ENCODE measurements at regions not wholly inside any gene's neighbourhood (a gene's known extent, or its start where the extent isn't known, plus 50 kb on each side); places are given as distances from the start of the nearest gene placed in this dataset.

GRCh38 chr17:77496831-77497577 lies 356.2 kb downstream of the SEC14L1 start:
- Histone ChIP-seq H3K4me2 (ENCODE audit: insufficient read depth in 1 of 2, low read depth in 2 of 2, low read length in 2 of 2) (no peak overlapping the region), H3K4ac (replicated peaks; ENCODE audit: insufficient read length, low read depth, low read length) (no peak overlapping the region), H2AK5ac (ENCODE audit: low read depth, low read length) (no peak overlapping the region), H4K20me1 (replicated peaks in 1 of 2; ENCODE audit: control insufficient read depth in 1 of 2, insufficient read depth in 2 of 2, low read length in 2 of 2) (peaks cover 2 to 7% of the 10 kb centered on the region in 2 experiments), H2BK12ac (ENCODE audit: low read depth, low read length) (no peak overlapping the region), H3K14ac (ENCODE audit: insufficient read length) (no peak overlapping the region), H2BK5ac (ENCODE audit: low read depth, low read length) (no peak overlapping the region), H3K9ac (replicated peaks in 1 of 4; ENCODE audit: extremely low read depth in 1 of 4, low read depth in 3 of 4, low read length in 3 of 4) (no peak overlapping the region), H3K36me3 (ENCODE audit: control insufficient read depth in 2 of 4, insufficient read depth in 4 of 4, low read length in 3 of 4) (peaks cover 2 to 27% (median 21%) of the 10 kb centered on the region in 4 experiments; a peak in 6 of 8 replicates), H4K91ac (replicated peaks; ENCODE audit: insufficient read length, low read length) (no peak overlapping the region), H3K9me3 (ENCODE audit: insufficient read depth in 2 of 2, low read depth in 1 of 2, low read length in 1 of 2) (no peaks in the 10 kb centered on the region), H3K23me2 (ENCODE audit: low read depth, low read length) (no peaks in the 10 kb centered on the region), H2BK20ac (ENCODE audit: low read length) (no peak overlapping the region), H3K4me3 (ENCODE audit: extremely low read depth in 1 of 4, insufficient read depth in 2 of 4, low read depth in 3 of 4, low read length in 4 of 4) (no peak overlapping the region), H2BK15ac (ENCODE audit: low read length) (no peak overlapping the region), H2AFZ (ENCODE audit: low read length) (no peak overlapping the region), H4K5ac (ENCODE audit: insufficient read length, low read depth, low read length) (no peak overlapping the region), H2BK120ac (replicated peaks; ENCODE audit: low read depth, low read length) (no peak overlapping the region), H3K27me3 (replicated peaks in 1 of 4; ENCODE audit: control insufficient read depth in 3 of 4, extremely low read depth in 1 of 4, insufficient read depth in 3 of 4, low read length in 3 of 4) (no peaks in the 10 kb centered on the region), H4K8ac (ENCODE audit: extremely low read depth, insufficient read depth, low read length) (peak overlapping the region; percentile 29), H3K23ac (ENCODE audit: insufficient read length) (no peak overlapping the region), H3K56ac (replicated peaks; ENCODE audit: insufficient read length, low read depth, low read length) (no peak overlapping the region), H3K18ac (ENCODE audit: extremely low read depth, low read length) (no peak overlapping the region), H3K79me1 (ENCODE audit: low read depth, low read length) (peaks cover 4% of the 10 kb centered on the region; the same call in 1 of the 2 replicates), H3K27ac (ENCODE audit: low read depth, low read length) (0 out of 2 replicates have a peak overlapping the region, but pooled peaks have one; percentile 6), H3K79me2 (ENCODE audit: control insufficient read depth in 1 of 2, insufficient read depth in 2 of 2, low read length in 2 of 2) (no peaks in the 10 kb centered on the region), H3K4me1 (replicated peaks in 1 of 4; ENCODE audit: control insufficient read depth in 3 of 4, insufficient read depth in 4 of 4, low read length in 3 of 4) (peaks cover 0 to 5% (median 1%) of the 10 kb centered on the region in 4 experiments; a peak in 4 of 7 replicates)
- FAIRE-seq (no peak), DNase-seq (ENCODE audit: low read depth in 1 of 2, low spot score in 2 of 2) (no peak)
- CTCF ChIA-PET (ENCODE audit: partially characterized antibody), result interaction anchor here (0.9 to 4.3 kb wide), 10 partner anchors 9 to 166 kb away, joined by 3 to 95 read pairs (median 4); no protein-coding TSS in a partner anchor
- POLR2A ChIA-PET (ENCODE audit: partially characterized antibody), result interaction anchor here (1.1 to 1.5 kb wide), 3 partner anchors 29 to 77 kb away, joined by 3 read pairs; no protein-coding TSS in a partner anchor
- 92% methylated on average over 9 of the region's 9 CpGs; no CpG with 5 or more reads in 1 of the 2 experiments for WGBS, 2 experiments (ENCODE audit: extremely low coverage in 1 of 2, insufficient coverage in 1 of 2, insufficient read length in 1 of 2, insufficient replicate concordance in 2 of 2, low coverage in 1 of 2, low lambda C conversion rate in 2 of 2, missing lambda C conversion rate in 1 of 2)
- no peak for TF ChIP-seq BACH1 (IDR thresholded peaks at IDR 0.05; ENCODE audit: low read length)
- 0 out of 2 replicates have a peak, but pooled peaks have one; percentile 13 for TF ChIP-seq POLR2AphosphoS5 (IDR thresholded peaks at IDR 0.05; ENCODE audit: low read depth, low read length)
